SK-N-SH (cell line): ENCODE measurements at regions not wholly inside any gene's neighbourhood (a gene's known extent, or its start where the extent isn't known, plus 50 kb on each side); places are given as distances from the start of the nearest gene placed in this dataset.

Experiments used
- CTCF ChIA-PET: fragments of 300-600, 350-600 bp; formaldehyde crosslinking; extraction: SDS; loops from one replicate; lab custom pipeline; 2021; lab: Yijun Ruan, JAX
- POLR2A ChIA-PET: fragments of 350-600 bp; sonication (Branson Sonifier 250); formaldehyde crosslinking; extraction: SDS; loops from one replicate; lab custom pipeline; 2020; ENCODE audit warnings: antibody characterized with exemption, inconsistent platforms; lab: Yijun Ruan, JAX
- DNase-seq: peaks from one replicate; pipeline ENCODE4 v3.0.0; 2012
- H2AFZ ChIP-seq: fragments of 200-600 bp; sonication (generic); 2 replicates; pipeline ENCODE4 v1.8.1; 2016; ENCODE audit warnings: antibody characterized with exemption, mild to moderate bottlenecking, low read depth
- H3F3A ChIP-seq: fragments of 200-600 bp; sonication (generic); replicated peaks from 2 replicates; pipeline ENCODE3; 2016; ENCODE audit warnings: antibody characterized with exemption, mild to moderate bottlenecking; ENCODE audit not compliant: insufficient read depth
- H3K27ac ChIP-seq, 2 experiments: fragments of 200-500 bp in 1 of 2; fragments of 200-600 bp in 1 of 2; sonication (Bioruptor generic) in 1 of 2; sonication (generic), shearing (Covaris generic) in 1 of 2; 2 replicates each; pipeline versions ENCODE4 v1.5.1 to v1.6.1; 2014 to 2016; ENCODE audit warnings: low read depth in 2 of 2, inconsistent platforms in 1 of 2, low read length in 1 of 2, mild to moderate bottlenecking in 1 of 2, mixed read lengths in 1 of 2
- H3K27me3 ChIP-seq: fragments of 200-600 bp; sonication (generic), shearing (Covaris generic); 2 replicates; pipeline ENCODE4 v1.6.1; 2016; ENCODE audit warnings: mixed run types; ENCODE audit not compliant: insufficient read depth
- H3K36me3 ChIP-seq, 2 experiments: fragments of 200-500 bp in 1 of 2; fragments of 200-600 bp in 1 of 2; sonication (Bioruptor generic) in 1 of 2; sonication (generic) in 1 of 2; replicated peaks in 1 of 2; 2 replicates each; pipeline versions ENCODE3 to v1.5.1; 2014 to 2016; ENCODE audit warnings: low read length in 1 of 2, mild to moderate bottlenecking in 1 of 2; ENCODE audit not compliant: insufficient read depth in 2 of 2, control insufficient read depth in 1 of 2
- H3K4me1 ChIP-seq, 2 experiments: fragments of 200-500 bp in 1 of 2; fragments of 200-600 bp in 1 of 2; sonication (Bioruptor generic) in 1 of 2; sonication (generic), shearing (Covaris generic) in 1 of 2; 2 replicates each; pipeline versions ENCODE4 v1.5.1 to v1.6.1; 2014 to 2016; ENCODE audit warnings: low read depth in 1 of 2, low read length in 1 of 2, mixed run types in 1 of 2; ENCODE audit not compliant: insufficient read depth in 2 of 2, control insufficient read depth in 1 of 2
- H3K4me2 ChIP-seq: fragments of 200-600 bp; sonication (generic), shearing (Covaris generic); 2 replicates; pipeline ENCODE4 v1.6.1; 2017; ENCODE audit warnings: mixed run types
- H3K4me3 ChIP-seq, 2 experiments: fragments of 200-500 bp in 1 of 2; fragments of 200-600 bp in 1 of 2; sonication (Bioruptor generic) in 1 of 2; sonication (generic), shearing (Covaris generic) in 1 of 2; 2 replicates each; pipeline versions ENCODE4 v1.5.1 to v1.8.1; 2014 to 2016; ENCODE audit warnings: low read depth in 2 of 2, inconsistent platforms in 1 of 2, low read length in 1 of 2, mild to moderate bottlenecking in 1 of 2, mixed read lengths in 1 of 2, moderate library complexity in 1 of 2
- H3K79me2 ChIP-seq: fragments of 200-600 bp; sonication (generic); 2 replicates; pipeline ENCODE4 v1.8.1; 2017; ENCODE audit warnings: mild to moderate bottlenecking; ENCODE audit not compliant: insufficient read depth
- H3K9ac ChIP-seq: fragments of 200-600 bp; sonication (generic); 2 replicates; pipeline ENCODE4 v1.6.1; 2017; ENCODE audit warnings: mixed run types
- H3K9me2 ChIP-seq: fragments of 200-600 bp; sonication (generic); 2 replicates; pipeline ENCODE4 v1.6.1; 2017; ENCODE audit warnings: mixed run types
- H3K9me3 ChIP-seq: fragments of 200-600 bp; sonication (generic); 2 replicates; pipeline ENCODE4 v1.6.1; 2017; ENCODE audit warnings: mixed run types, mild to moderate bottlenecking, moderate library complexity
- H4K20me1 ChIP-seq: fragments of 200-600 bp; sonication (generic); 2 replicates; pipeline ENCODE4 v1.6.1; 2017; ENCODE audit warnings: mild to moderate bottlenecking, mixed run types; ENCODE audit not compliant: insufficient read depth
- FOXJ3 ChIP-seq: sonication (generic); formaldehyde crosslinking; IDR thresholded peaks from 2 replicates; pipeline ENCODE4 v1.5.1; 2020; ENCODE audit warnings: mild to moderate bottlenecking, missing genetic modification reagents
- GATA2 ChIP-seq: sonication (generic); formaldehyde crosslinking; IDR thresholded peaks from 2 replicates; pipeline ENCODE4 v1.5.0; 2020; ENCODE audit warnings: mild to moderate bottlenecking, missing genetic modification reagents
- MAX ChIP-seq: IDR thresholded peaks from 2 replicates; pipeline ENCODE4 v1.4.0; 2012; ENCODE audit warnings: low read depth
- MEF2A ChIP-seq: IDR thresholded peaks from 2 replicates; pipeline ENCODE4 v1.4.0; 2012; ENCODE audit warnings: low read depth, borderline replicate concordance
- MXI1 ChIP-seq: IDR thresholded peaks from 2 replicates; pipeline ENCODE4 v1.6.1; 2012; ENCODE audit warnings: mild to moderate bottlenecking, low read depth, low read length, improper control_type of control experiment
- NFIC ChIP-seq: IDR thresholded peaks from 2 replicates; pipeline ENCODE4 v1.4.0; 2012; ENCODE audit warnings: borderline replicate concordance
- PBX3 ChIP-seq: IDR thresholded peaks from 2 replicates; pipeline ENCODE4; 2012
- POLR2AphosphoS5 ChIP-seq: IDR thresholded peaks from 2 replicates; pipeline ENCODE4 v1.6.1; 2012; ENCODE audit warnings: low read depth, low read length
- RCOR1 ChIP-seq: fragments of 150-350 bp; IDR thresholded peaks from 2 replicates; pipeline ENCODE4 v1.6.1; 2017; ENCODE audit warnings: antibody characterized with exemption, low read length
- REST ChIP-seq: IDR thresholded peaks from 2 replicates; pipeline ENCODE4 v1.6.1; 2012; ENCODE audit warnings: mild to moderate bottlenecking, low read depth, low read length, moderate library complexity
- RXRA ChIP-seq: IDR thresholded peaks from 2 replicates; pipeline ENCODE4 v1.4.0; 2012; ENCODE audit warnings: low read depth, mild to moderate bottlenecking, borderline replicate concordance
- SMC3 ChIP-seq: IDR thresholded peaks from 2 replicates; pipeline ENCODE4 v1.6.1; 2012; ENCODE audit warnings: low read depth, low read length, improper control_type of control experiment
- TEAD4 ChIP-seq: IDR thresholded peaks from 2 replicates; pipeline ENCODE4 v1.4.0; 2012; ENCODE audit warnings: mild to moderate bottlenecking, borderline replicate concordance; ENCODE audit not compliant: insufficient read depth
- USF2 ChIP-seq: fragments of 150-350 bp; IDR thresholded peaks from 2 replicates; pipeline ENCODE4 v1.6.1; 2017; ENCODE audit warnings: antibody characterized with exemption, low read length, low read depth, borderline replicate concordance
- YY1 ChIP-seq: IDR thresholded peaks from 2 replicates; pipeline ENCODE4 v1.4.0; 2012; ENCODE audit warnings: low read depth, mild to moderate bottlenecking
- ZBTB33 ChIP-seq: IDR thresholded peaks from 2 replicates; pipeline ENCODE4 v1.4.0; 2012; ENCODE audit warnings: low read depth, borderline replicate concordance
- WGBS: methylation state at CpG from one replicate; pipeline ENCODE4 v1.1.6; 2017; ENCODE audit warnings: low lambda C conversion rate; 5-methylcytosine and 5-hydroxymethylcytosine counted together

GRCh38 chr6:135118134-135118730 lies 62.9 kb upstream of the MYB start:
- no peak overlapping the region for H3K27ac ChIP-seq
- no peaks in the 10 kb centered on the region for H3F3A ChIP-seq
- H2AFZ ChIP-seq = no peak overlapping the region
- DNase-seq = no peak
- H3K4me1 ChIP-seq = no peaks in the 10 kb centered on the region
- WGBS = 81% methylated on average over 5 of the region's 5 CpGs
- no peak overlapping the region for H3K4me2 ChIP-seq
- POLR2A ChIA-PET = no interaction called here
- H3K4me3 ChIP-seq = no peak overlapping the region
- TF ChIP-seq SMC3 (no peak), MXI1 (no peak), PBX3 (no peak), POLR2AphosphoS5 (no peak), YY1 (no peak), RCOR1 (no peak), USF2 (no peak), NFIC (no peak), MAX (no peak), RXRA (no peak), GATA2 (CRISPR knock-in tag) (no peak), ZBTB33 (no peak), MEF2A (no peak), TEAD4 (no peak), FOXJ3 (CRISPR knock-in tag) (no peak), REST (no peak)
- H3K9me2 ChIP-seq = no peaks in the 10 kb centered on the region
- H3K36me3 ChIP-seq = no peaks in the 10 kb centered on the region
- CTCF ChIA-PET = interaction anchor here (1.4 kb wide), 1 partner anchor 26 kb away, joined by 4 read pairs; no protein-coding TSS in a partner anchor
- no peaks in the 10 kb centered on the region for H4K20me1 ChIP-seq
- no peaks in the 10 kb centered on the region for H3K27me3 ChIP-seq
- H3K9me3 ChIP-seq = no peaks in the 10 kb centered on the region
- H3K79me2 ChIP-seq = no peaks in the 10 kb centered on the region
- no peak overlapping the region for H3K9ac ChIP-seq
